Panc1 (cell line): ENCODE measurements at regions not wholly inside any gene's neighbourhood (a gene's known extent, or its start where the extent isn't known, plus 50 kb on each side); places are given as distances from the start of the nearest gene placed in this dataset.

Source experiments
- ATAC-seq: fragments of 200-7000 bp; cut with Tn5 transposase; 2 replicates; pipeline ENCODE4 v1.9.1; 2020; ENCODE audit warnings: mild to moderate bottlenecking, moderate library complexity
- BruUV-seq: library from RNA; stranded (reverse); fragments of 400-500 nt; replicated peaks from 2 replicates; lab custom pipeline; 2021; lab: Mats Ljungman, UMichigan
- CTCF ChIA-PET: fragments of 300-600 bp; sonication (Branson Sonifier 250); formaldehyde crosslinking; loops from one replicate; lab custom pipeline; 2022; ENCODE audit warnings: antibody characterized with exemption; lab: Charles Lee
- POLR2A ChIA-PET: fragments of 300-600 bp; sonication (Branson Sonifier 250); formaldehyde crosslinking; loops from one replicate; lab custom pipeline; 2022; ENCODE audit warnings: antibody characterized with exemption; lab: Charles Lee
- DNase-seq: peaks from one replicate; pipeline ENCODE4 v3.0.0-alpha.2; 2010; ENCODE audit warnings: low read depth, low spot score
- H3K27ac ChIP-seq: 2 replicates; pipeline ENCODE4 v1.5.1; 2011; ENCODE audit warnings: mild to moderate bottlenecking, low read length, inconsistent platforms
- H3K27me3 ChIP-seq: fragments of 200-500 bp; sonication (Bioruptor generic); 2 replicates; pipeline ENCODE4 v1.6.0; 2014; ENCODE audit warnings: low read length, inconsistent platforms; ENCODE audit not compliant: control insufficient read depth, insufficient read depth
- H3K36me3 ChIP-seq: fragments of 200-500 bp; sonication (Bioruptor generic); 2 replicates; pipeline ENCODE4 v1.5.1; 2014; ENCODE audit warnings: inconsistent platforms, mild to moderate bottlenecking, low read length, moderate library complexity; ENCODE audit not compliant: control insufficient read depth, insufficient read depth
- H3K4me1 ChIP-seq: 2 replicates; pipeline ENCODE4 v1.5.1; 2011; ENCODE audit warnings: inconsistent platforms, mild to moderate bottlenecking, low read length, moderate library complexity; ENCODE audit not compliant: control insufficient read depth, insufficient read depth
- H3K4me3 ChIP-seq, 2 experiments: 2 replicates each; pipeline ENCODE4 v1.5.1; 2011 to 2012; ENCODE audit warnings: low read depth in 2 of 2, low read length in 2 of 2, mild to moderate bottlenecking in 2 of 2, inconsistent platforms in 1 of 2, moderate library complexity in 1 of 2
- H3K9me3 ChIP-seq: fragments of 200-500 bp; sonication (Bioruptor generic); 2 replicates; pipeline ENCODE4 v1.5.1; 2014; ENCODE audit warnings: low read depth, mild to moderate bottlenecking, inconsistent platforms, low read length, moderate library complexity; ENCODE audit not compliant: control insufficient read depth, insufficient read depth
- CTCF ChIP-seq: fragments of 450-650 bp; IDR thresholded peaks from 2 replicates; pipeline ENCODE4 v1.5.1; 2017; ENCODE audit warnings: mild to moderate bottlenecking
- POLR2AphosphoS5 ChIP-seq: IDR thresholded peaks from 2 replicates; pipeline ENCODE4 v1.6.1; 2012; ENCODE audit warnings: mild to moderate bottlenecking, low read depth, low read length, moderate library complexity
- SIN3A ChIP-seq: IDR thresholded peaks from 2 replicates; pipeline ENCODE4 v1.6.1; 2012; ENCODE audit warnings: low read depth, mild to moderate bottlenecking, low read length, moderate library complexity, borderline replicate concordance; ENCODE audit not compliant: insufficient read depth
- TCF7L2 ChIP-seq: IDR thresholded peaks from 2 replicates; pipeline ENCODE4 v1.6.1; 2011; ENCODE audit warnings: mild to moderate bottlenecking, low read depth, low read length, inconsistent platforms
- in situ Hi-C: cut with HindIII; loops from 2 replicates; pipeline ENCODE4 v1.10.0; 2016; ENCODE audit warnings: low sequenced_read_pairs, low pct_unique_long_range_greater_than_20kb
- intact Hi-C: fragments of 100-400 bp; cut with micrococcal nuclease; formaldehyde crosslinking; loops from one replicate; pipeline ENCODE4 v1.10.0; 2022; ENCODE audit not compliant: unreplicated experiment
- TF ChIP-seq, protein P1 (sequence below), 2 experiments: IDR thresholded peaks; 2 replicates each; pipeline ENCODE4 v1.6.1; 2011 to 2012; ENCODE audit warnings: low read depth in 2 of 2, control low read depth in 1 of 2, low read length in 1 of 2, mild to moderate bottlenecking in 1 of 2, moderate library complexity in 1 of 2; ENCODE audit not compliant: insufficient read depth in 1 of 2

DNA sequence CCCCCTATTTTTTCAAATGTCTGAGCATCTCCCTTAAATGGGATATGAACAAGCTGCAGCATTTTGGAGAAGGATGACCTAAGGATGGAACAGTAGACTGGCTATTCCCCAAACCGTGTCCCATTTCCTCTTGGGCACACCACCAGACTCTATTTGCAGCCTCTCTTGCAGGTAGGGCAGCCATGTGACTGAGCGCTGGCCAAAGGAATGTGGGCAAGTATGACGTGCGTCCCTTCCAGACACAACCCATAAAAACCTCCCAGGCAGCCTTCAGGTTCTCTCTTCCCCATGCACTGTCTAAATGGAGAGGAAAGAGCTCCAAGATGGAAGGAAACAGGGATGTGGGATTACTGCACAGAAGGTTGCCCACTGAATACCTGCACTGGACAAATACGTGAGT, 149.7 kb downstream of the CCT6B start:
- no peaks in the 10 kb centered on the region for H3K9me3 ChIP-seq
- H3K4me1 ChIP-seq = no peaks in the 10 kb centered on the region
- CTCF ChIA-PET = interaction anchor here (0.7 kb wide), 1 partner anchor 32 kb away, joined by 8 read pairs; no protein-coding TSS in a partner anchor
- no peak overlapping the region for H3K4me3 ChIP-seq
- intact Hi-C loops (no loop called here), in situ Hi-C loops (no loop called here)
- TF ChIP-seq TCF7L2 (no peak), SIN3A (no peak), POLR2AphosphoS5 (no peak), CTCF (no peak)
- TF ChIP-seq, protein P1, sequence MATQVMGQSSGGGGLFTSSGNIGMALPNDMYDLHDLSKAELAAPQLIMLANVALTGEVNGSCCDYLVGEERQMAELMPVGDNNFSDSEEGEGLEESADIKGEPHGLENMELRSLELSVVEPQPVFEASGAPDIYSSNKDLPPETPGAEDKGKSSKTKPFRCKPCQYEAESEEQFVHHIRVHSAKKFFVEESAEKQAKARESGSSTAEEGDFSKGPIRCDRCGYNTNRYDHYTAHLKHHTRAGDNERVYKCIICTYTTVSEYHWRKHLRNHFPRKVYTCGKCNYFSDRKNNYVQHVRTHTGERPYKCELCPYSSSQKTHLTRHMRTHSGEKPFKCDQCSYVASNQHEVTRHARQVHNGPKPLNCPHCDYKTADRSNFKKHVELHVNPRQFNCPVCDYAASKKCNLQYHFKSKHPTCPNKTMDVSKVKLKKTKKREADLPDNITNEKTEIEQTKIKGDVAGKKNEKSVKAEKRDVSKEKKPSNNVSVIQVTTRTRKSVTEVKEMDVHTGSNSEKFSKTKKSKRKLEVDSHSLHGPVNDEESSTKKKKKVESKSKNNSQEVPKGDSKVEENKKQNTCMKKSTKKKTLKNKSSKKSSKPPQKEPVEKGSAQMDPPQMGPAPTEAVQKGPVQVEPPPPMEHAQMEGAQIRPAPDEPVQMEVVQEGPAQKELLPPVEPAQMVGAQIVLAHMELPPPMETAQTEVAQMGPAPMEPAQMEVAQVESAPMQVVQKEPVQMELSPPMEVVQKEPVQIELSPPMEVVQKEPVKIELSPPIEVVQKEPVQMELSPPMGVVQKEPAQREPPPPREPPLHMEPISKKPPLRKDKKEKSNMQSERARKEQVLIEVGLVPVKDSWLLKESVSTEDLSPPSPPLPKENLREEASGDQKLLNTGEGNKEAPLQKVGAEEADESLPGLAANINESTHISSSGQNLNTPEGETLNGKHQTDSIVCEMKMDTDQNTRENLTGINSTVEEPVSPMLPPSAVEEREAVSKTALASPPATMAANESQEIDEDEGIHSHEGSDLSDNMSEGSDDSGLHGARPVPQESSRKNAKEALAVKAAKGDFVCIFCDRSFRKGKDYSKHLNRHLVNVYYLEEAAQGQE (IDR thresholded peaks at IDR 0.05; ENCODE audit: insufficient read depth in 1 of 2, low read depth in 2 of 2, low read length in 1 of 2) = no peak
- H3K27ac ChIP-seq = no peak overlapping the region
- no TSS peak for BruUV-seq
- POLR2A ChIA-PET = no interaction called here
- DNase-seq (no peak), ATAC-seq (no peak)
- no peaks in the 10 kb centered on the region for H3K36me3 ChIP-seq
- peaks cover under 1% of the 10 kb centered on the region; the same call in 1 of the 2 replicates for H3K27me3 ChIP-seq

GRCh38 chr17:34800661-34801060, 160.6 kb downstream of the CCT6B start:
- ChIA-PET POLR2A (no interaction called here), CTCF (no interaction called here)

More at GRCh38 chr17:34800661-34801060, 160.6 kb downstream of the CCT6B start:
- in situ Hi-C loops = no loop called here
- Histone ChIP-seq H3K4me3 (no peak overlapping the region), H3K9me3 (no peaks in the 10 kb centered on the region), H3K27ac (no peak overlapping the region), H3K36me3 (no peaks in the 10 kb centered on the region), H3K4me1 (no peaks in the 10 kb centered on the region), H3K27me3 (peaks cover 7% of the 10 kb centered on the region; the same call in 1 of the 2 replicates)
- ATAC-seq = no peak
- TF ChIP-seq CTCF (no peak), TCF7L2 (no peak), SIN3A (no peak), POLR2AphosphoS5 (no peak)
- intact Hi-C loops = no loop called here
- BruUV-seq = no TSS peak
- DNase-seq = no peak
